Neuronal stem cell (in vitro differentiated cells): ENCODE measurements at regions not wholly inside any gene's neighbourhood (a gene's known extent, or its start where the extent isn't known, plus 50 kb on each side); places are given as distances from the start of the nearest gene placed in this dataset.
A peak's percentile ranks its signal among the peaks of the same experiment; 100 is the strongest.

Experiments
- DNase-seq: peaks from one replicate; pipeline ENCODE4 v3.0.0-alpha.2; 2013; ENCODE audit warnings: low spot score
- H2AFZ ChIP-seq: one replicate; pipeline ENCODE4 v1.6.1; 2013; ENCODE audit warnings: mild to moderate bottlenecking, low read length, inconsistent platforms
- H2AK5ac ChIP-seq: 2 replicates; pipeline ENCODE4 v1.6.1; 2013; ENCODE audit warnings: low read depth, mild to moderate bottlenecking, inconsistent platforms, low read length, moderate library complexity, mixed read lengths
- H2BK120ac ChIP-seq: 2 replicates; pipeline ENCODE4 v1.6.1; 2013; ENCODE audit warnings: low read depth, mild to moderate bottlenecking, inconsistent platforms, low read length, moderate library complexity, mixed read lengths
- H2BK12ac ChIP-seq: one replicate; pipeline ENCODE4 v1.6.1; 2013; ENCODE audit warnings: low read length, inconsistent platforms
- H2BK15ac ChIP-seq: 2 replicates; pipeline ENCODE4 v1.6.1; 2013; ENCODE audit warnings: mild to moderate bottlenecking, low read length, inconsistent platforms, mixed read lengths
- H2BK5ac ChIP-seq: one replicate; pipeline ENCODE4 v1.6.1; 2013; ENCODE audit warnings: inconsistent platforms, mild to moderate bottlenecking, low read length, moderate library complexity
- H3K14ac ChIP-seq: one replicate; pipeline ENCODE4 v1.6.1; 2013; ENCODE audit warnings: low read length, inconsistent platforms
- H3K18ac ChIP-seq: 2 replicates; pipeline ENCODE4 v1.6.1; 2013; ENCODE audit warnings: low read length, inconsistent platforms
- H3K23ac ChIP-seq: 2 replicates; pipeline ENCODE4 v1.6.1; 2013; ENCODE audit warnings: low read depth, mild to moderate bottlenecking, mixed read lengths, low read length, inconsistent platforms; ENCODE audit not compliant: poor library complexity
- H3K27ac ChIP-seq: replicated peaks from 3 replicates; pipeline ENCODE4 v1.5.1; 2013; ENCODE audit warnings: low read length, inconsistent platforms
- H3K27me3 ChIP-seq, 3 experiments: 2 replicates each; pipeline ENCODE4 v1.6.1; 2013; ENCODE audit warnings: low read length in 3 of 3, mild to moderate bottlenecking in 2 of 3, inconsistent platforms in 1 of 3, low read depth in 1 of 3, mixed read lengths in 1 of 3, moderate library complexity in 1 of 3; ENCODE audit not compliant: control insufficient read depth in 3 of 3, insufficient read depth in 3 of 3
- H3K36me3 ChIP-seq, 2 donors: replicated peaks in 1 of 2; 2 replicates each; pipeline ENCODE4 v1.6.1; 2013; ENCODE audit warnings: low read length in 2 of 2; ENCODE audit not compliant: control insufficient read depth in 2 of 2, insufficient read depth in 2 of 2
- H3K4ac ChIP-seq: 2 replicates; pipeline ENCODE4 v1.6.1; 2013; ENCODE audit warnings: inconsistent platforms, mild to moderate bottlenecking, low read length, moderate library complexity
- H3K4me1 ChIP-seq, 2 donors: 1 replicate in 1 of 2; 2 replicates in 1 of 2; pipeline ENCODE4 v1.6.1; 2013; ENCODE audit warnings: low read length in 2 of 2, low read depth in 1 of 2; ENCODE audit not compliant: control insufficient read depth in 2 of 2, insufficient read depth in 1 of 2
- H3K4me2 ChIP-seq: one replicate; pipeline ENCODE4 v1.6.1; 2013; ENCODE audit warnings: mild to moderate bottlenecking, low read length, inconsistent platforms; ENCODE audit not compliant: insufficient read depth, poor library complexity, severe bottlenecking
- H3K4me3 ChIP-seq, 2 donors: 2 replicates each; pipeline ENCODE4 v1.5.1; 2013; ENCODE audit warnings: low read length in 2 of 2, mild to moderate bottlenecking in 2 of 2, inconsistent platforms in 1 of 2, moderate library complexity in 1 of 2
- H3K79me1 ChIP-seq: one replicate; pipeline ENCODE4 v1.6.1; 2013; ENCODE audit warnings: low read depth, mild to moderate bottlenecking, inconsistent platforms, low read length, moderate library complexity
- H3K9ac ChIP-seq: one replicate; pipeline ENCODE4 v1.6.1; 2013; ENCODE audit warnings: mild to moderate bottlenecking, low read depth, low read length, inconsistent platforms; ENCODE audit not compliant: poor library complexity
- H3K9me3 ChIP-seq, 2 donors: replicated peaks in 1 of 2; 2 replicates each; pipeline versions ENCODE3 to v1.6.1; 2013; ENCODE audit warnings: low read length in 2 of 2, mild to moderate bottlenecking in 2 of 2, inconsistent platforms in 1 of 2, low read depth in 1 of 2, mixed read lengths in 1 of 2, moderate library complexity in 1 of 2; ENCODE audit not compliant: control insufficient read depth in 2 of 2, insufficient read depth in 1 of 2
- H4K8ac ChIP-seq: one replicate; pipeline ENCODE4 v1.6.1; 2013; ENCODE audit warnings: low read depth, mild to moderate bottlenecking, inconsistent platforms, low read length, moderate library complexity
- H4K91ac ChIP-seq: one replicate; pipeline ENCODE4 v1.6.1; 2013; ENCODE audit warnings: low read length, low read depth, mild to moderate bottlenecking, inconsistent platforms; ENCODE audit not compliant: poor library complexity
- WGBS, 2 donors: extraction: QIAGEN DNeasy Blood & Tissue Kit; methylation state at CpG; one replicate each; pipeline ENCODE4 v1.1.7; 2013; ENCODE audit warnings: missing lambda C conversion rate in 2 of 2, mixed read lengths in 1 of 2; ENCODE audit not compliant: insufficient read length in 2 of 2, insufficient replicate concordance in 1 of 2; ENCODE audit errors: extremely low coverage in 2 of 2; 5-methylcytosine and 5-hydroxymethylcytosine counted together

- Histone ChIP-seq H3K4me1 (no peaks in the 10 kb centered on the region), H3K18ac (no peak overlapping the region), H2BK15ac (no peak overlapping the region), H4K91ac (no peak overlapping the region), H2BK5ac (no peak overlapping the region), H4K8ac (no peak overlapping the region), H3K4me3 (no peak overlapping the region), H3K27ac (no peak overlapping the region), H3K4ac (no peak overlapping the region), H2BK120ac (no peak overlapping the region), H2AK5ac (no peak overlapping the region), H3K27me3 (no peaks in the 10 kb centered on the region), H2BK12ac (no peak overlapping the region), H3K79me1 (no peaks in the 10 kb centered on the region), H3K9ac (no peak overlapping the region), H3K36me3 (no peaks in the 10 kb centered on the region), H3K9me3 (peaks cover 0 to 42% of the 10 kb centered on the region in 2 donors), H2AFZ (no peak overlapping the region), H3K4me2 (no peak overlapping the region), H3K23ac (no peak overlapping the region), H3K14ac (no peak overlapping the region)
- DNase-seq = no peak
- WGBS, 2 donors = no CpG with 5 or more reads among the region's 1 CpG
Measured at GRCh38 chr19:23563326-23563725, 123.7 kb downstream of the ZNF675 start.

GRCh38 chr19:23561341-23561740 lies 125.7 kb downstream of the ZNF675 start:
- Histone ChIP-seq H2BK5ac (no peak overlapping the region), H2AK5ac (no peak overlapping the region), H2BK15ac (no peak overlapping the region), H3K27me3 (no peaks in the 10 kb centered on the region), H4K91ac (no peak overlapping the region), H2AFZ (no peak overlapping the region), H3K23ac (no peak overlapping the region), H2BK12ac (no peak overlapping the region), H3K9me3 (peaks cover 0 to 39% of the 10 kb centered on the region in 2 donors), H3K4ac (no peak overlapping the region), H3K14ac (no peak overlapping the region), H4K8ac (no peak overlapping the region), H2BK120ac (no peak overlapping the region), H3K4me1 (no peaks in the 10 kb centered on the region), H3K4me3 (no peak overlapping the region), H3K9ac (no peak overlapping the region), H3K27ac (no peak overlapping the region), H3K4me2 (no peak overlapping the region), H3K79me1 (no peaks in the 10 kb centered on the region), H3K36me3 (no peaks in the 10 kb centered on the region), H3K18ac (no peak overlapping the region)
- WGBS, 2 donors = no CpG with 5 or more reads among the region's 2 CpGs
- DNase-seq = no peak

GRCh38 chr19:23560051-23560450 lies 127.0 kb downstream of the ZNF675 start:
- no peak overlapping the region for H3K27ac ChIP-seq
- no CpG with 5 or more reads among the region's 2 CpGs for WGBS, 2 donors
- H3K4me3 ChIP-seq = peak overlapping the region in 1 of 2 donors; percentile 12
- H2BK5ac ChIP-seq = no peak overlapping the region
- H2AK5ac ChIP-seq = no peak overlapping the region
- H4K8ac ChIP-seq = no peak overlapping the region
- H3K79me1 ChIP-seq = no peaks in the 10 kb centered on the region
- no peak for DNase-seq
- H3K14ac ChIP-seq = no peak overlapping the region
- H3K36me3 ChIP-seq = no peaks in the 10 kb centered on the region
- H3K4me1 ChIP-seq = no peaks in the 10 kb centered on the region
- no peaks in the 10 kb centered on the region for H3K27me3 ChIP-seq
- no peak overlapping the region for H2AFZ ChIP-seq
- H2BK15ac ChIP-seq = no peak overlapping the region
- H2BK120ac ChIP-seq = no peak overlapping the region
- H3K9ac ChIP-seq = no peak overlapping the region
- H3K4ac ChIP-seq = no peak overlapping the region
- H3K9me3 ChIP-seq = peaks cover 0 to 33% of the 10 kb centered on the region in 2 donors
- H4K91ac ChIP-seq = no peak overlapping the region
- H3K18ac ChIP-seq = no peak overlapping the region
- no peak overlapping the region for H3K23ac ChIP-seq
- H2BK12ac ChIP-seq = no peak overlapping the region
- H3K4me2 ChIP-seq = no peak overlapping the region

GRCh38 chr19:23558541-23558940 lies 128.5 kb downstream of the ZNF675 start:
- no peak overlapping the region for H3K18ac ChIP-seq
- no peak overlapping the region for H4K91ac ChIP-seq
- no peak overlapping the region for H2BK12ac ChIP-seq
- H2AFZ ChIP-seq = no peak overlapping the region
- no peaks in the 10 kb centered on the region for H3K79me1 ChIP-seq
- H3K23ac ChIP-seq = no peak overlapping the region
- no peak overlapping the region for H2BK120ac ChIP-seq
- H3K4me1 ChIP-seq = no peaks in the 10 kb centered on the region
- H3K4me3 ChIP-seq = no peak overlapping the region
- no CpG with 5 or more reads among the region's 4 CpGs for WGBS, 2 donors
- H3K9me3 ChIP-seq = peaks cover 0 to 30% of the 10 kb centered on the region in 2 donors
- no peak overlapping the region for H2BK5ac ChIP-seq
- no peak overlapping the region for H3K4me2 ChIP-seq
- H4K8ac ChIP-seq = no peak overlapping the region
- no peak for DNase-seq
- no peak overlapping the region for H2BK15ac ChIP-seq
- no peak overlapping the region for H3K27ac ChIP-seq
- no peak overlapping the region for H3K9ac ChIP-seq
- H3K36me3 ChIP-seq = no peaks in the 10 kb centered on the region
- no peak overlapping the region for H3K14ac ChIP-seq
- no peak overlapping the region for H3K4ac ChIP-seq
- no peak overlapping the region for H2AK5ac ChIP-seq
- no peaks in the 10 kb centered on the region for H3K27me3 ChIP-seq
